SU-DHL-6 (cell line): ENCODE measurements at regions not wholly inside any gene's neighbourhood (a gene's known extent, or its start where the extent isn't known, plus 50 kb on each side); places are given as distances from the start of the nearest gene placed in this dataset.

Source experiments
- H2AFZ ChIP-seq: fragments of 200-600 bp; sonication (generic); 2 replicates; pipeline ENCODE4 v1.6.1; 2014; ENCODE audit warnings: low read depth, mild to moderate bottlenecking, moderate library complexity, mixed read lengths, antibody characterized with exemption, low read length; ENCODE audit not compliant: severe bottlenecking
- H3F3A ChIP-seq: fragments of 200-600 bp; shearing (Covaris generic); 2 replicates; pipeline ENCODE4 v1.6.0; 2016; ENCODE audit warnings: antibody characterized with exemption, mild to moderate bottlenecking; ENCODE audit not compliant: insufficient read depth
- H3K27ac ChIP-seq: fragments of 200-600 bp; sonication (generic); 2 replicates; pipeline ENCODE4 v1.5.1; 2016; ENCODE audit warnings: low read depth, mild to moderate bottlenecking, low read length, moderate library complexity, mixed read lengths
- H3K27me3 ChIP-seq: fragments of 200-600 bp; sonication (generic), shearing (Covaris generic); 2 replicates; pipeline ENCODE4 v1.6.0; 2014; ENCODE audit warnings: mild to moderate bottlenecking, low read length
- H3K36me3 ChIP-seq: fragments of 200-600 bp; sonication (generic); 2 replicates; pipeline ENCODE4 v1.6.1; 2014; ENCODE audit warnings: mild to moderate bottlenecking, low read length, mixed read lengths
- H3K4me2 ChIP-seq: fragments of 300-600, 200-600 bp; shearing (Covaris generic), sonication (generic); 2 replicates; pipeline ENCODE4 v1.6.0; 2014; ENCODE audit warnings: low read length, low read depth, mild to moderate bottlenecking; ENCODE audit not compliant: poor library complexity, severe bottlenecking
- H3K4me3 ChIP-seq: fragments of 200-600 bp; sonication (generic); 2 replicates; pipeline ENCODE4 v1.5.1; 2014; ENCODE audit warnings: antibody characterized with exemption, low read length, mild to moderate bottlenecking, mixed read lengths; ENCODE audit not compliant: insufficient read depth, poor library complexity, severe bottlenecking
- H3K79me2 ChIP-seq: fragments of 200-600 bp; sonication (generic); 2 replicates; pipeline ENCODE4 v1.6.1; 2014; ENCODE audit warnings: mild to moderate bottlenecking, low read length, moderate library complexity; ENCODE audit not compliant: insufficient read depth
- H3K9ac ChIP-seq: fragments of 200-600 bp; sonication (generic); 2 replicates; pipeline ENCODE4 v1.7.0; 2014; ENCODE audit warnings: mild to moderate bottlenecking, low read length
- H3K9me2 ChIP-seq: fragments of 200-600 bp; sonication (generic); replicated peaks from 2 replicates; pipeline ENCODE4 v1.6.1; 2014; ENCODE audit warnings: low read length; ENCODE audit not compliant: insufficient read depth
- H3K9me3 ChIP-seq: fragments of 200-600 bp; sonication (generic); 2 replicates; pipeline ENCODE4 v1.6.1; 2014; ENCODE audit warnings: low read length, mixed read lengths; ENCODE audit not compliant: insufficient read depth
- H4K20me1 ChIP-seq: fragments of 200-600 bp; sonication (generic); 2 replicates; pipeline ENCODE4 v1.6.1; 2014; ENCODE audit warnings: low read depth, mild to moderate bottlenecking, antibody characterized with exemption, low read length, moderate library complexity, mixed read lengths
- CTCF ChIP-seq: fragments of 200-600 bp; sonication (generic); IDR thresholded peaks from one replicate; pipeline ENCODE4 v1.5.1; 2017; ENCODE audit warnings: antibody characterized with exemption, mild to moderate bottlenecking, low read length, moderate library complexity; ENCODE audit not compliant: insufficient read depth, poor library complexity, severe bottlenecking
- EZH2phosphoT487 ChIP-seq: fragments of 200-600 bp; sonication (generic), shearing (Covaris generic); conservative IDR thresholded peaks from 2 replicates; pipeline ENCODE4 v1.6.1; 2018; ENCODE audit warnings: mild to moderate bottlenecking, antibody characterized with exemption, low read length, moderate library complexity, mixed read lengths

- no peaks in the 10 kb centered on the region for H3K9me2 ChIP-seq
- no peak overlapping the region for H3K4me3 ChIP-seq
- H3K9ac ChIP-seq, result no peak overlapping the region
- H4K20me1 ChIP-seq, result no peaks in the 10 kb centered on the region
- H3K36me3 ChIP-seq, result no peaks in the 10 kb centered on the region
- no peak overlapping the region for H3K27ac ChIP-seq
- H3K27me3 ChIP-seq, result no peaks in the 10 kb centered on the region
- H3K9me3 ChIP-seq, result no peaks in the 10 kb centered on the region
- TF ChIP-seq EZH2phosphoT487 (no peak), CTCF (no peak)
- no peak overlapping the region for H3K4me2 ChIP-seq
- no peak overlapping the region for H2AFZ ChIP-seq
- H3K79me2 ChIP-seq, result no peaks in the 10 kb centered on the region
- no peaks in the 10 kb centered on the region for H3F3A ChIP-seq
Measured at GRCh38 chr4:116489739-116490138, 595.6 kb downstream of the TRAM1L1 start.

DNA sequence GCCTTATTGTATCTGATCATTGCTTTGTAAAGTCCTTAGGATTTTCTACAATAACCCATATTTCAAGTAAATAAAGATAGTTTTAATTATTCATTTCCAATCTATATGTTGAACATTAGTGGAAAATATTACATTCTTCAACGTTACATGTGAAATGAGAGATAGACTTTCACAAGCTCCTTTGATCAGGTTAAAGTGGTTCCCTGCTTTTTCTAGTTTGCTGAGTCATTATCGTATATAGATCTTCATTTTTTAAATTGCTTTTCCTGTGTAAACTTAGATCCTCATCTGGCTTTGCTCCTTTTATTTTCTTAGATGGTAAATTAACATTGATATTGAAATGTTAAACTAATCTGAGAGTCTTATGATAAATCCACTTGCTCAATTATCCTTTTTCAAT lies 599.0 kb downstream of the TRAM1L1 start:
- Histone ChIP-seq H3K27ac (no peak overlapping the region), H3K9me2 (no peaks in the 10 kb centered on the region), H3K79me2 (no peaks in the 10 kb centered on the region), H3K4me2 (no peak overlapping the region), H3K36me3 (no peaks in the 10 kb centered on the region), H3K4me3 (no peak overlapping the region), H4K20me1 (no peaks in the 10 kb centered on the region), H3K27me3 (no peaks in the 10 kb centered on the region), H2AFZ (no peak overlapping the region), H3F3A (no peaks in the 10 kb centered on the region), H3K9me3 (no peaks in the 10 kb centered on the region), H3K9ac (no peak overlapping the region)
- no peak for TF ChIP-seq CTCF
- no peak for TF ChIP-seq EZH2phosphoT487

GRCh38 chr4:116480546-116480945 lies 604.8 kb downstream of the TRAM1L1 start:
- Histone ChIP-seq H3K36me3 (no peaks in the 10 kb centered on the region), H3K79me2 (no peaks in the 10 kb centered on the region), H3K4me3 (no peak overlapping the region), H3K27ac (no peak overlapping the region), H3K9ac (no peak overlapping the region), H3F3A (no peaks in the 10 kb centered on the region), H4K20me1 (no peaks in the 10 kb centered on the region), H3K27me3 (no peaks in the 10 kb centered on the region), H3K9me2 (no peaks in the 10 kb centered on the region), H3K9me3 (no peaks in the 10 kb centered on the region), H2AFZ (no peak overlapping the region), H3K4me2 (no peak overlapping the region)
- no peak for TF ChIP-seq EZH2phosphoT487
- no peak for TF ChIP-seq CTCF

DNA sequence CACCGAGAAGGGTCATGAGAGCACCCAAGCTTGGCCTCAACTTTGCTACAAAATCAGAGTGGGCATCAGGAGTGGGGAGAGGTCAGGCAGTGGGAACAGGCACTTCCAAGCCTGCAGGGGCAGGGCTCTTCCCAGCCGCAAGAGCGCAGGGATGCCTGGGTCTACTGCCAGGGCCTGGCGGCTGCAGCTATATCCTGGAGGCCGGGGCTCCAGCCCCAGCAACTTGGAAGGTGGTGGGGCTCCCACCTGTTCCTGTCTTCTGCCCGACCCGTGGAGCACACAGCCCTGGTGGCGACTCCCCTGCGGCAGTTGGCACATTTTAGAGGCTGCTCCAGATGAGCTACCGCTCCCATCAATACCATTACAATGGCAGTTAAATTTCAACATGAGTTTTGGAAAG lies 607.0 kb downstream of the TRAM1L1 start:
- Histone ChIP-seq H3K27ac (no peak overlapping the region), H3K27me3 (no peaks in the 10 kb centered on the region), H3K9me3 (no peaks in the 10 kb centered on the region), H3K9ac (no peak overlapping the region), H3K36me3 (no peaks in the 10 kb centered on the region), H3K4me2 (no peak overlapping the region), H4K20me1 (no peaks in the 10 kb centered on the region), H3K4me3 (no peak overlapping the region), H3K79me2 (no peaks in the 10 kb centered on the region), H3K9me2 (no peaks in the 10 kb centered on the region), H3F3A (no peaks in the 10 kb centered on the region), H2AFZ (no peak overlapping the region)
- no peak for TF ChIP-seq CTCF
- no peak for TF ChIP-seq EZH2phosphoT487
